A549 (cell line): ENCODE measurements at regions not wholly inside any gene's neighbourhood (a gene's known extent, or its start where the extent isn't known, plus 50 kb on each side); places are given as distances from the start of the nearest gene placed in this dataset.

Experiments used
- ATAC-seq, 2 experiments: fragments of 200-7000 bp in 1 of 2; fragments of >200 bp in 1 of 2; cut with Nextera tagmentation in 1 of 2; cut with Tn5 transposase in 1 of 2; 3 replicates each; pipeline versions ENCODE4 v1.8.0 to v1.9.1; 2018 to 2020; ENCODE audit warnings: mild to moderate bottlenecking in 1 of 2, moderate library complexity in 1 of 2
- CTCF ChIA-PET: fragments of 300-600 bp; sonication (Branson Sonifier 250); formaldehyde crosslinking; extraction: SDS; loops from one replicate; lab custom pipeline; 2021; ENCODE audit warnings: antibody characterized with exemption, inconsistent platforms; lab: Yijun Ruan, JAX
- POLR2A ChIA-PET: fragments of 350-600 bp; formaldehyde crosslinking; extraction: SDS; loops from one replicate; lab custom pipeline; 2021; ENCODE audit warnings: antibody characterized with exemption, inconsistent platforms; lab: Yijun Ruan, JAX
- DNase-seq, 2 experiments: peaks; one replicate each; pipeline versions ENCODE4 v3.0.0 to v3.0.0-alpha.2; 2011 to 2016; ENCODE audit warnings: low read depth in 1 of 2, low spot score in 1 of 2
- FAIRE-seq: peaks from 2 replicates; lab custom pipeline; 2011; peaks lifted over from hg19 to GRCh38; lab: Jason Lieb, UNC
- H3K27ac ChIP-seq, 2 experiments: fragments of >200 bp; sonication (Bioruptor Twin); formaldehyde crosslinking; 3 replicates each; pipeline ENCODE4 v1.5.1; 2016 to 2017
- H3K4me1 ChIP-seq: fragments of >200 bp; sonication (Bioruptor Twin); formaldehyde crosslinking; 3 replicates; pipeline ENCODE4 v1.6.1; 2016
- H3K4me2 ChIP-seq: fragments of >200 bp; sonication (Bioruptor Twin); formaldehyde crosslinking; 3 replicates; pipeline ENCODE4 v1.6.1; 2016
- H3K4me3 ChIP-seq: fragments of >200 bp; sonication (Bioruptor Twin); formaldehyde crosslinking; 3 replicates; pipeline ENCODE4 v1.5.1; 2016
- H3K9me3 ChIP-seq: fragments of >200 bp; sonication (Bioruptor Twin); formaldehyde crosslinking; 3 replicates; pipeline ENCODE4 v1.6.1; 2016
- BCL3 ChIP-seq: fragments of >200 bp; sonication (Bioruptor Twin); formaldehyde crosslinking; IDR thresholded peaks from 3 replicates; pipeline ENCODE4 v1.6.1; 2016
- BHLHE40 ChIP-seq: IDR thresholded peaks from 2 replicates; pipeline ENCODE4 v1.6.1; 2012; ENCODE audit warnings: low read depth, low read length, inconsistent platforms
- CBX8 ChIP-seq: fragments of 200-600 bp; sonication (generic); IDR thresholded peaks from 2 replicates; pipeline ENCODE4 v1.6.1; 2016
- CEBPB ChIP-seq, 2 experiments: fragments of >200 bp in 1 of 2; sonication (Bioruptor Twin) in 1 of 2; formaldehyde crosslinking in 1 of 2; IDR thresholded peaks; 2 replicates each; pipeline ENCODE4 v1.6.1; 2012 to 2016
- CTCF ChIP-seq: fragments of >200 bp; sonication (Bioruptor Twin); formaldehyde crosslinking; IDR thresholded peaks from 3 replicates; pipeline ENCODE4 v1.5.1; 2016
- EHF ChIP-seq: fragments of 250-450 bp; sonication (Bioruptor Pico); IDR thresholded peaks from 2 replicates; pipeline ENCODE4 v1.5.0; 2020; ENCODE audit warnings: mild to moderate bottlenecking
- EP300 ChIP-seq, 2 experiments: fragments of >200 bp; sonication (Bioruptor Twin); formaldehyde crosslinking; IDR thresholded peaks; 2 replicates in 1 of 2; 3 replicates in 1 of 2; pipeline ENCODE4 v1.6.1; 2016 to 2017
- ESRRA ChIP-seq: fragments of 150-350 bp; IDR thresholded peaks from 2 replicates; pipeline ENCODE4 v1.6.1; 2014; ENCODE audit warnings: mild to moderate bottlenecking, low read length, borderline replicate concordance
- FOSB ChIP-seq: fragments of 250-450 bp; sonication (Bioruptor Pico); IDR thresholded peaks from 2 replicates; pipeline ENCODE4 v1.5.0; 2020; ENCODE audit warnings: mild to moderate bottlenecking, moderate library complexity
- FOSL2 ChIP-seq, 2 experiments: fragments of 450-650 bp in 1 of 2; fragments of >200 bp in 1 of 2; sonication (Bioruptor Twin) in 1 of 2; formaldehyde crosslinking; IDR thresholded peaks; 2 replicates each; pipeline versions ENCODE4 v1.5.0 to v1.6.1; 2016 to 2020; ENCODE audit warnings: mild to moderate bottlenecking in 1 of 2, moderate library complexity in 1 of 2
- HES2 ChIP-seq: fragments of >200 bp; sonication (Bioruptor Twin); formaldehyde crosslinking; IDR thresholded peaks from 2 replicates; pipeline ENCODE4 v1.6.1; 2016
- HEYL ChIP-seq: fragments of 250-450 bp; sonication (Bioruptor Pico); IDR thresholded peaks from 2 replicates; pipeline ENCODE4 v1.8.0; 2021; ENCODE audit warnings: mild to moderate bottlenecking, moderate library complexity
- HOXA7 ChIP-seq: fragments of 250-450 bp; sonication (Bioruptor Pico); IDR thresholded peaks from 2 replicates; pipeline ENCODE4 v1.5.0; 2020; ENCODE audit warnings: mild to moderate bottlenecking, moderate library complexity
- HOXB5 ChIP-seq: fragments of 250-450 bp; sonication (Bioruptor Pico); IDR thresholded peaks from 2 replicates; pipeline ENCODE4 v1.5.0; 2020; ENCODE audit warnings: mild to moderate bottlenecking, moderate library complexity
- JUN ChIP-seq, 2 experiments: fragments of >200 bp; sonication (Bioruptor Twin); formaldehyde crosslinking; IDR thresholded peaks; 2 replicates in 1 of 2; 3 replicates in 1 of 2; pipeline ENCODE4 v1.6.1; 2016 to 2017
- POLR2A ChIP-seq: IDR thresholded peaks from 2 replicates; pipeline ENCODE4 v1.6.1; 2012; ENCODE audit warnings: mild to moderate bottlenecking, low read length
- RFX5 ChIP-seq: fragments of 450-650 bp; IDR thresholded peaks from 2 replicates; pipeline ENCODE4 v1.7.1; 2014; ENCODE audit warnings: antibody characterized with exemption, mild to moderate bottlenecking, moderate library complexity
- RNF2 ChIP-seq: fragments of 200-600 bp; sonication (generic); IDR thresholded peaks from 2 replicates; pipeline ENCODE4 v1.6.1; 2016; ENCODE audit warnings: low read depth, mild to moderate bottlenecking, antibody characterized with exemption, moderate library complexity, borderline replicate concordance
- TP53 ChIP-seq: fragments of 250-450 bp; sonication (Bioruptor Pico); IDR thresholded peaks from 2 replicates; pipeline ENCODE4 v1.5.0; 2021; ENCODE audit warnings: mild to moderate bottlenecking, moderate library complexity
- ZFP36 ChIP-seq: fragments of 450-650 bp; IDR thresholded peaks from 2 replicates; pipeline ENCODE4 v1.6.1; 2014; ENCODE audit warnings: borderline replicate concordance; ENCODE audit not compliant: partially characterized antibody
- ZSCAN20 ChIP-seq: fragments of 250-450 bp; sonication (Bioruptor Pico); IDR thresholded peaks from 2 replicates; pipeline ENCODE4 v1.8.0; 2022; ENCODE audit warnings: mild to moderate bottlenecking, moderate library complexity
- WGBS: methylation state at CpG from one replicate; pipeline ENCODE4 v1.1.6; 2017; ENCODE audit errors: missing lambda C conversion rate; 5-methylcytosine and 5-hydroxymethylcytosine counted together
- TF ChIP-seq, protein P1 (sequence below): fragments of 250-450 bp; sonication (Bioruptor Pico); IDR thresholded peaks from 2 replicates; pipeline ENCODE4 v1.5.0; 2021; ENCODE audit warnings: mild to moderate bottlenecking, moderate library complexity, borderline replicate concordance

GRCh38 chr4:182133033-182133432 is 110.2 kb upstream of the TENM3 start:
- no peaks in the 10 kb centered on the region for H3K9me3 ChIP-seq
- FAIRE-seq = no peak
- CTCF ChIA-PET = no interaction called here

DNA sequence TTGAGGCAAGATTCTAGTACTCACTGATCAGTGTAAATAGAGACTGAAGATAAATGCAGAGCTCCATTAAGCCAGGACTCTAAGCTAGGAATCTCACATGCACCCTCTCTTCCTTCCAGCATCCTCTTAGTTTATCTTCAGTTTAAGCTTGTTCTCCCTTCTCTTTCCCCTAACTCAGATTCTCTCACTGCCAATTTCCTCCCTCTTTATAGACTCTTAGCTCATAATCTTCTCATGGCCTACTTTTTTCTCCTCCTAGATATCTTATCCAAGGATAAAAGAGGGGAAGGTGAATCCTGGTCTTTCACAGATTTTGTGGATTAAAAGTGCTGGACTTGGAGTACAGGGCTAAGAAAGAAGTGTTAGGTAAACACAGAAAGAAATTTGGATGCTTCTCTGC is 108.9 kb upstream of the TENM3 start:
- ATAC-seq = no peak
- ChIA-PET POLR2A (interaction anchor here (0.7 kb wide), 1 partner anchor 565 kb away, joined by 5 read pairs; no protein-coding TSS in a partner anchor), CTCF (no interaction called here)
- Histone ChIP-seq H3K9me3 (no peaks in the 10 kb centered on the region), H3K4me2 (no peak overlapping the region), H3K27ac (no peak overlapping the region), H3K4me3 (no peak overlapping the region), H3K4me1 (no peaks in the 10 kb centered on the region)
- no peak for DNase-seq
- no peak for TF ChIP-seq CBX8
- TF ChIP-seq, protein P1, sequence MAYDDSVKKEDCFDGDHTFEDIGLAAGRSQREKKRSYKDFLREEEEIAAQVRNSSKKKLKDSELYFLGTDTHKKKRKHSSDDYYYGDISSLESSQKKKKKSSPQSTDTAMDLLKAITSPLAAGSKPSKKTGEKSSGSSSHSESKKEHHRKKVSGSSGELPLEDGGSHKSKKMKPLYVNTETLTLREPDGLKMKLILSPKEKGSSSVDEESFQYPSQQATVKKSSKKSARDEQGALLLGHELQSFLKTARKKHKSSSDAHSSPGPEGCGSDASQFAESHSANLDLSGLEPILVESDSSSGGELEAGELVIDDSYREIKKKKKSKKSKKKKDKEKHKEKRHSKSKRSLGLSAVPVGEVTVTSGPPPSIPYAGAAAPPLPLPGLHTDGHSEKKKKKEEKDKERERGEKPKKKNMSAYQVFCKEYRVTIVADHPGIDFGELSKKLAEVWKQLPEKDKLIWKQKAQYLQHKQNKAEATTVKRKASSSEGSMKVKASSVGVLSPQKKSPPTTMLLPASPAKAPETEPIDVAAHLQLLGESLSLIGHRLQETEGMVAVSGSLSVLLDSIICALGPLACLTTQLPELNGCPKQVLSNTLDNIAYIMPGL (CRISPR knock-in tag) = no peak
- no peak for TF ChIP-seq ZFP36
- TF ChIP-seq ESRRA = no peak
- no peak for TF ChIP-seq RNF2
- no peak for TF ChIP-seq HOXB5 (CRISPR knock-in tag)
- TF ChIP-seq BHLHE40 = no peak
- no peak for TF ChIP-seq CTCF
- TF ChIP-seq TP53 (CRISPR knock-in tag) = no peak
- no peak for TF ChIP-seq ZSCAN20
- no peak for TF ChIP-seq JUN (IDR thresholded peaks at IDR 0.05)
- no peak for TF ChIP-seq EP300 (IDR thresholded peaks at IDR 0.05)
- no peak for TF ChIP-seq HES2
- no peak for TF ChIP-seq FOSL2 (IDR thresholded peaks at IDR 0.05)
- TF ChIP-seq FOSL2 (CRISPR knock-in tag; IDR thresholded peaks at IDR 0.05) = no peak
- no peak for TF ChIP-seq RFX5
- no peak for TF ChIP-seq EHF
- TF ChIP-seq BCL3 = no peak
- FAIRE-seq = no peak

More at GRCh38 chr4:182133033-182133432, 110.2 kb upstream of the TENM3 start:
- Histone ChIP-seq H3K4me1 (no peaks in the 10 kb centered on the region), H3K27ac (no peak overlapping the region), H3K4me3 (no peak overlapping the region), H3K4me2 (no peak overlapping the region)
- DNase-seq = no peak
- ATAC-seq = no peak
- POLR2A ChIA-PET = no interaction called here
- WGBS = 39% methylated on average over 3 of the region's 3 CpGs
- TF ChIP-seq CEBPB (IDR thresholded peaks at IDR 0.05) (no peak), HOXA7 (no peak), FOSB (CRISPR knock-in tag) (no peak), EP300 (IDR thresholded peaks at IDR 0.05) (no peak), HEYL (no peak), POLR2A (no peak), ZFP36 (no peak), BCL3 (no peak), BHLHE40 (no peak)
